ENCODE measurements at regions not wholly inside any gene's neighbourhood (a gene's known extent, or its start where the extent isn't known, plus 50 kb on each side); places are given as distances from the start of the nearest gene placed in this dataset.

DNA sequence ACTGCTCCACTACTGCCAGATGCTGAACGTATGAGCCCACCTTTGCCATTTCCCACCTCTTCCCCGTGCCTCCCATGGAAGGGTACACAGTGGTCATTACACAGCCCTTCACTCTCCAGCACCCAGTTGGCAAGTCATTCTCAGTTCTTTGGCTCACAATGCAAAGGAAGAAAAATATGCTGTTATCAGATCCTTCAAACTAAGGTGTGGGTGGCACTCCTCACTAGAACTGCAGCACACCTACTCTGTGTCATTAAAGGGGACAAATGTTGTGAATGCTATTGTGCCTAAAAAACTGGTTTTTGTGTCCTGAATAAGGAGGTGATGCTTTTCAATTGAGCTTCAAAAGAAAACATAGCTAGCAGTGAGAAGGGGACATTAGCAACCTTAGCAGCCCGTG is 183.1 kb upstream of the SNX2 start:
- no peak for DNase-seq (ENCODE audit: low read depth, low spot score)
- FAIRE-seq: no peak

DNA sequence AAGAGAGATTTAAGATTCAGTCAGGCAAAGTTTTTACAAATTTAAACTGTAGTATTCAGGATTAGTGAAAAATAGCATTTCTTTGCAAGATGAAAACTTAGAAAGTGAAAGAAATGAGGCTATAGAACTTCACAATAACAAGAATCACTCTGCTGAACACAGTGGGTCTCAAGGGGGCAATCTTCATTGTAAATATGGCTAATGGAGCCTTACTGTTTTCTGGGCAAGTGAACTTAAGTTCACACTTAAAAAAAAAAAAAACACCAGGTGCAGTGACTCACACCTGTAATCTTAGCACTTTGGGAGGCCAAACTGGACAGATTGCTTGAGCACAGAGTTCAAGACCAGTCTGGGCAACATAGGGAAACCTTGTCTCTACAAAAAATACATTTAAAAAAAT is 175.9 kb upstream of the SNX2 start:
- Histone ChIP-seq H3K36me3 (ENCODE audit: control insufficient read depth in 2 of 2, extremely low read depth in 1 of 2, insufficient read depth in 2 of 2, low read length in 2 of 2) (no peaks in the 10 kb centered on the region), H3K9ac (ENCODE audit: control insufficient read depth, extremely low read depth, insufficient read depth, low read length) (no peak overlapping the region), H4K20me1 (ENCODE audit: control insufficient read depth, extremely low read depth, insufficient read depth, low read length) (no peaks in the 10 kb centered on the region), H2AFZ (ENCODE audit: control insufficient read depth, low read length) (no peak overlapping the region), H3K27ac (ENCODE audit: control insufficient read depth, insufficient read depth, low read length) (no peak overlapping the region), H3K79me2 (ENCODE audit: control insufficient read depth, insufficient read depth, low read length) (no peaks in the 10 kb centered on the region), H3K27me3 (ENCODE audit: control insufficient read depth, extremely low read depth, insufficient read depth, low read length) (no peaks in the 10 kb centered on the region), H3K4me3 (ENCODE audit: control insufficient read depth in 2 of 3, extremely low read depth in 1 of 3, insufficient read depth in 2 of 3, low read depth in 1 of 3, low read length in 3 of 3) (no peak overlapping the region), H3K9me3 (ENCODE audit: control insufficient read depth, low read depth, low read length) (no peaks in the 10 kb centered on the region), H3K4me2 (ENCODE audit: control insufficient read depth, extremely low read depth, insufficient read depth, low read depth, low read length) (no peak overlapping the region), H3K9me1 (ENCODE audit: control insufficient read depth, extremely low read depth, insufficient read depth, low read length) (no peaks in the 10 kb centered on the region), H3K4me1 (ENCODE audit: control insufficient read depth, extremely low read depth, insufficient read depth, low read length) (no peaks in the 10 kb centered on the region)
- dilution Hi-C loops (cut with MboI; ENCODE audit: extremely low pct_ligation_motif_present, low sequenced_read_pairs): no loop called here
- FAIRE-seq (no peak), DNase-seq (ENCODE audit: low read depth, low spot score) (no peak)
- TF ChIP-seq, protein P1, sequence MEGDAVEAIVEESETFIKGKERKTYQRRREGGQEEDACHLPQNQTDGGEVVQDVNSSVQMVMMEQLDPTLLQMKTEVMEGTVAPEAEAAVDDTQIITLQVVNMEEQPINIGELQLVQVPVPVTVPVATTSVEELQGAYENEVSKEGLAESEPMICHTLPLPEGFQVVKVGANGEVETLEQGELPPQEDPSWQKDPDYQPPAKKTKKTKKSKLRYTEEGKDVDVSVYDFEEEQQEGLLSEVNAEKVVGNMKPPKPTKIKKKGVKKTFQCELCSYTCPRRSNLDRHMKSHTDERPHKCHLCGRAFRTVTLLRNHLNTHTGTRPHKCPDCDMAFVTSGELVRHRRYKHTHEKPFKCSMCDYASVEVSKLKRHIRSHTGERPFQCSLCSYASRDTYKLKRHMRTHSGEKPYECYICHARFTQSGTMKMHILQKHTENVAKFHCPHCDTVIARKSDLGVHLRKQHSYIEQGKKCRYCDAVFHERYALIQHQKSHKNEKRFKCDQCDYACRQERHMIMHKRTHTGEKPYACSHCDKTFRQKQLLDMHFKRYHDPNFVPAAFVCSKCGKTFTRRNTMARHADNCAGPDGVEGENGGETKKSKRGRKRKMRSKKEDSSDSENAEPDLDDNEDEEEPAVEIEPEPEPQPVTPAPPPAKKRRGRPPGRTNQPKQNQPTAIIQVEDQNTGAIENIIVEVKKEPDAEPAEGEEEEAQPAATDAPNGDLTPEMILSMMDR (optimal IDR thresholded peaks at IDR 0.05 in 1 of 3, IDR thresholded peaks at IDR 0.05 in 1 of 3, conservative IDR thresholded peaks at IDR 0.05 in 1 of 3; ENCODE audit: extremely low read depth in 1 of 3, insufficient read depth in 2 of 3, low read length in 3 of 3): no peak
- TF ChIP-seq EZH2 (IDR thresholded peaks at IDR 0.05; ENCODE audit: low read length): no peak

More for the DNA sequence above, 183.1 kb upstream of the SNX2 start:
- no peaks in the 10 kb centered on the region for H4K20me1 ChIP-seq (ENCODE audit: control insufficient read depth, extremely low read depth, insufficient read depth, low read length)
- H3K4me1 ChIP-seq (ENCODE audit: control insufficient read depth, extremely low read depth, insufficient read depth, low read length): no peaks in the 10 kb centered on the region
- H3K9me3 ChIP-seq (ENCODE audit: control insufficient read depth, low read depth, low read length): no peaks in the 10 kb centered on the region
- no peaks in the 10 kb centered on the region for H3K27me3 ChIP-seq (ENCODE audit: control insufficient read depth, extremely low read depth, insufficient read depth, low read length)
- no peaks in the 10 kb centered on the region for H3K9me1 ChIP-seq (ENCODE audit: control insufficient read depth, extremely low read depth, insufficient read depth, low read length)
- H3K27ac ChIP-seq (ENCODE audit: control insufficient read depth, insufficient read depth, low read length): no peak overlapping the region
- dilution Hi-C loops (cut with MboI; ENCODE audit: extremely low pct_ligation_motif_present, low sequenced_read_pairs): no loop called here
- H3K4me3 ChIP-seq (ENCODE audit: control insufficient read depth in 2 of 3, extremely low read depth in 1 of 3, insufficient read depth in 2 of 3, low read depth in 1 of 3, low read length in 3 of 3): no peak overlapping the region
- H3K4me2 ChIP-seq (ENCODE audit: control insufficient read depth, extremely low read depth, insufficient read depth, low read depth, low read length): no peak overlapping the region
- H3K79me2 ChIP-seq (ENCODE audit: control insufficient read depth, insufficient read depth, low read length): no peaks in the 10 kb centered on the region
- TF ChIP-seq, protein P1 (optimal IDR thresholded peaks at IDR 0.05 in 1 of 3, IDR thresholded peaks at IDR 0.05 in 1 of 3, conservative IDR thresholded peaks at IDR 0.05 in 1 of 3; ENCODE audit: extremely low read depth in 1 of 3, insufficient read depth in 2 of 3, low read length in 3 of 3): no peak
- no peak for TF ChIP-seq EZH2 (IDR thresholded peaks at IDR 0.05; ENCODE audit: low read length)
- no peak overlapping the region for H3K9ac ChIP-seq (ENCODE audit: control insufficient read depth, extremely low read depth, insufficient read depth, low read length)
- no peaks in the 10 kb centered on the region for H3K36me3 ChIP-seq (ENCODE audit: control insufficient read depth in 2 of 2, extremely low read depth in 1 of 2, insufficient read depth in 2 of 2, low read length in 2 of 2)
- no peak overlapping the region for H2AFZ ChIP-seq (ENCODE audit: control insufficient read depth, low read length)
